Cardiac fibroblast (primary cell): ENCODE measurements at regions not wholly inside any gene's neighbourhood (a gene's known extent, or its start where the extent isn't known, plus 50 kb on each side); places are given as distances from the start of the nearest gene placed in this dataset.

Experiments
- DNase-seq, 2 donors: peaks; one replicate each; pipeline versions ENCODE4 v3.0.0 to v3.0.0-alpha.2; 2010; ENCODE audit warnings: low read depth in 2 of 2
- H3K4me3 ChIP-seq, 2 donors: replicated peaks in 1 of 2; 1 replicate in 1 of 2; 2 replicates in 1 of 2; pipeline ENCODE4 v1.5.1; 2011; ENCODE audit warnings: low read depth in 2 of 2, low read length in 2 of 2, mild to moderate bottlenecking in 2 of 2, moderate library complexity in 1 of 2
- CTCF ChIP-seq: IDR thresholded peaks from one replicate; pipeline ENCODE4 v1.5.1; 2011; ENCODE audit warnings: low read depth, mild to moderate bottlenecking, low read length, inconsistent platforms

GRCh38 chr7:123367484-123368122, 166.8 kb downstream of the IQUB start:
- DNase-seq, result peak; percentile 73 to 80

GRCh38 chr7:123367031-123367430, 167.3 kb upstream of the SLC13A1 start:
- DNase-seq, result no peak
- no peak overlapping the region for H3K4me3 ChIP-seq
- no peak for TF ChIP-seq CTCF

More at GRCh38 chr7:123367484-123368122, 166.8 kb downstream of the IQUB start:
- TF ChIP-seq CTCF, result peak; percentile 84
- H3K4me3 ChIP-seq, result no peak overlapping the region

GRCh38 chr7:123366626-123367025, 166.9 kb upstream of the SLC13A1 start:
- no peak for TF ChIP-seq CTCF
- no peak overlapping the region for H3K4me3 ChIP-seq
- DNase-seq, result no peak

GRCh38 chr7:123360631-123361030, 160.9 kb upstream of the SLC13A1 start:
- no peak for TF ChIP-seq CTCF
- no peak for DNase-seq
- H3K4me3 ChIP-seq, result no peak overlapping the region

GRCh38 chr7:123355576-123356190, 155.9 kb upstream of the SLC13A1 start:
- peak; percentile 20 to 63 for DNase-seq
- peak; percentile 55 for TF ChIP-seq CTCF
- H3K4me3 ChIP-seq, result peak overlapping the region in 1 of 2 donors; percentile 24

GRCh38 chr7:123352973-123353372, 153.2 kb upstream of the SLC13A1 start:
- TF ChIP-seq CTCF, result no peak

More at GRCh38 chr7:123352973-123353372, 153.2 kb upstream of the SLC13A1 start:
- DNase-seq, result peak; percentile 11 to 73
- no peak overlapping the region for H3K4me3 ChIP-seq
